ENCODE measurements at regions not wholly inside any gene's neighbourhood (a gene's known extent, or its start where the extent isn't known, plus 50 kb on each side); places are given as distances from the start of the nearest gene placed in this dataset.

GRCh38 chr4:98210281-98210680 is 50.9 kb upstream of the RAP1GDS1 start:
- H3K4me3 Mint-ChIP-seq = no peak overlapping the region
- H3K36me3 Mint-ChIP-seq (ENCODE audit: low read depth) = no peaks in the 10 kb centered on the region
- no peaks in the 10 kb centered on the region for H3K27me3 Mint-ChIP-seq

GRCh38 chr4:98209111-98209510 is 52.1 kb upstream of the RAP1GDS1 start:
- H3K27me3 Mint-ChIP-seq = no peaks in the 10 kb centered on the region
- CTCF ChIA-PET = no interaction called here
- intact Hi-C loops (cut with micrococcal nuclease) = no loop called here

More at GRCh38 chr4:98210281-98210680, 50.9 kb upstream of the RAP1GDS1 start:
- ATAC-seq (ENCODE audit: low read depth) = no peak
- intact Hi-C loops (cut with micrococcal nuclease) = no loop called here
- POLR2A ChIA-PET = interaction anchor here (0.7 kb wide), 1 partner anchor 50 kb away, joined by 3 read pairs; no protein-coding TSS in a partner anchor
- no peaks in the 10 kb centered on the region for H3K4me1 Mint-ChIP-seq
- H3K27ac Mint-ChIP-seq = no peak overlapping the region
- TF ChIP-seq, protein P1, sequence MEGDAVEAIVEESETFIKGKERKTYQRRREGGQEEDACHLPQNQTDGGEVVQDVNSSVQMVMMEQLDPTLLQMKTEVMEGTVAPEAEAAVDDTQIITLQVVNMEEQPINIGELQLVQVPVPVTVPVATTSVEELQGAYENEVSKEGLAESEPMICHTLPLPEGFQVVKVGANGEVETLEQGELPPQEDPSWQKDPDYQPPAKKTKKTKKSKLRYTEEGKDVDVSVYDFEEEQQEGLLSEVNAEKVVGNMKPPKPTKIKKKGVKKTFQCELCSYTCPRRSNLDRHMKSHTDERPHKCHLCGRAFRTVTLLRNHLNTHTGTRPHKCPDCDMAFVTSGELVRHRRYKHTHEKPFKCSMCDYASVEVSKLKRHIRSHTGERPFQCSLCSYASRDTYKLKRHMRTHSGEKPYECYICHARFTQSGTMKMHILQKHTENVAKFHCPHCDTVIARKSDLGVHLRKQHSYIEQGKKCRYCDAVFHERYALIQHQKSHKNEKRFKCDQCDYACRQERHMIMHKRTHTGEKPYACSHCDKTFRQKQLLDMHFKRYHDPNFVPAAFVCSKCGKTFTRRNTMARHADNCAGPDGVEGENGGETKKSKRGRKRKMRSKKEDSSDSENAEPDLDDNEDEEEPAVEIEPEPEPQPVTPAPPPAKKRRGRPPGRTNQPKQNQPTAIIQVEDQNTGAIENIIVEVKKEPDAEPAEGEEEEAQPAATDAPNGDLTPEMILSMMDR (IDR thresholded peaks at IDR 0.05) = no peak
- CTCF ChIA-PET = no interaction called here
- H3K9me3 Mint-ChIP-seq = no peaks in the 10 kb centered on the region
- no peak for DNase-seq

GRCh38 chr4:98204236-98204553 is 57.0 kb upstream of the RAP1GDS1 start:
- ChIA-PET CTCF (interaction anchor here (0.8 to 0.9 kb wide), 2 partner anchors 53 to 852 kb away, joined by 3 to 4 read pairs; no protein-coding TSS in a partner anchor), POLR2A (interaction anchor here (0.6 to 3.2 kb wide), 10 partner anchors 49 to 791 kb away, joined by 3 to 61 read pairs (median 7); partner anchors contain the start of genes EIF4E, METAP1, RAP1GDS1 and STPG2)
- ATAC-seq (ENCODE audit: low read depth) = peak; percentile 35

More at GRCh38 chr4:98209111-98209510, 52.1 kb upstream of the RAP1GDS1 start:
- POLR2A ChIA-PET = no interaction called here
- ATAC-seq (ENCODE audit: low read depth) (no peak), DNase-seq (no peak)
- Mint-ChIP-seq H3K4me1 (peaks cover 9% of the 10 kb centered on the region), H3K4me3 (no peak overlapping the region), H3K27ac (no peak overlapping the region), H3K9me3 (no peaks in the 10 kb centered on the region), H3K36me3 (ENCODE audit: low read depth) (no peaks in the 10 kb centered on the region)
- TF ChIP-seq, protein P1 (IDR thresholded peaks at IDR 0.05) = no peak

DNA sequence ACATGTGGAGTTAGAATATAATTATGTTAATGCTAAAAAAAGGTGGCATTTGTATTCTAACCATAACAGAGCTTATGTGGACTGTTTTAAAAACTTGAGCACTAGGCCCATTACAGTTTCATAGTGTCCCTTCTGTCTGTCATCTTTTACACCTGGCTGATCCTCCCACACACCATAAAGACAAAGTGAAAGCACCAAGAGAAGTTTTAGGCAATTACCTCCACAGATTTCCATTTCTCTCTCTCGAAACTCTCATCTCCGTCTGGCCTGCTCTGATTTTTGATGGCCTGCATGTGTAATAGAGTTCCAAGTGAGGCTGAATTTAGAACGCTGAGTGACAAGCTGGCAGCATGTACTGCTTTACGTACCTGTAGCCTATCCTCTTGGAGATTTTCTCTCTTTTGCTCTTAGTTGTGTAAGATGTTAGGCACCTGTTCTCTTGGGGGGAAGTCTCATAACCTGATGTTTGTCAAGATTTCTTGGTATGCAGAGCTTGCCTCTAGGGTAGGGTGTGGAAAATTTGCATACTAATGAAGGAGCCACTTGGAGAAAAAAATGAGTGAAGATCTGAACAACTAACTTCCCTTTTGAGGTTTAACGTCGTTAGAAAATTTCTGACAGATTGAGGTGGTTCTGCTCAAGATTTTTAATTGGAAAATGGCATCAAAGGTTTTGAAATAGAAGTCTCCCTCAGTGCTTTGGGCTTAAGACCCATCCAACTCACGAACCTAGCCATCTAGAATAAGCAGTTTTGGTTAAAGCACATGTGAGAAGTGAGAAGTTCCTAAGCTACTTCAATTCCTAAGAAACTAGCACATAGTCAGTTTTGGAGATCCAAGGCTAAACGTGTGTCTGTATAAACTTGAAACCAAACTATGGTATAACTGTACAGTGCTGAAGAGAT is 57.6 kb upstream of the RAP1GDS1 start:
- ChIA-PET POLR2A (interaction anchor here (0.8 to 3.2 kb wide), 10 partner anchors 17 to 792 kb away, joined by 3 to 61 read pairs (median 6); partner anchors contain the start of genes EIF4E, METAP1, RAP1GDS1 and STPG2), CTCF (interaction anchor here (0.8 to 1.3 kb wide), 4 partner anchors 52 to 853 kb away, joined by 3 to 5 read pairs (median 4); partner anchors contain the start of genes RAP1GDS1 and STPG2)
- Mint-ChIP-seq H3K27me3 (no peaks in the 10 kb centered on the region), H3K36me3 (ENCODE audit: low read depth) (peaks cover 2% of the 10 kb centered on the region), H3K4me1 (peaks cover 37% of the 10 kb centered on the region), H3K4me3 (peak overlapping the region; percentile 62), H3K9me3 (peaks cover 8% of the 10 kb centered on the region), H3K27ac (peak overlapping the region; percentile 86)
- TF ChIP-seq, protein P1 (IDR thresholded peaks at IDR 0.05) = no peak
- intact Hi-C loops (cut with micrococcal nuclease) = loop anchor here (1.0 to 5.0 kb wide), 8 partner anchors 58 to 1744 kb away; partner anchors contain the start of genes DNAJB14, EIF4E, METAP1 and RAP1GDS1
- DNase-seq (no peak), ATAC-seq (ENCODE audit: low read depth) (peak; percentile 82)

More at GRCh38 chr4:98204236-98204553, 57.0 kb upstream of the RAP1GDS1 start:
- Mint-ChIP-seq H3K4me3 (peak overlapping the region; percentile 62), H3K27me3 (no peaks in the 10 kb centered on the region), H3K4me1 (peaks cover 37% of the 10 kb centered on the region), H3K36me3 (ENCODE audit: low read depth) (peaks cover 2% of the 10 kb centered on the region), H3K9me3 (peaks cover 8% of the 10 kb centered on the region), H3K27ac (peak overlapping the region; percentile 86)
- intact Hi-C loops (cut with micrococcal nuclease) = loop anchor here (5.0 kb wide), 5 partner anchors 243 to 1743 kb away; partner anchors contain the start of genes DNAJB14, METAP1, TRMT10A and TSPAN5
- TF ChIP-seq, protein P1 (IDR thresholded peaks at IDR 0.05) = no peak
- DNase-seq = no peak

Measured in activated B cell treated with CpG ODN at 0.5 μM for 24 hours (primary cell).